ENCODE measurements at regions not wholly inside any gene's neighbourhood (a gene's known extent, or its start where the extent isn't known, plus 50 kb on each side); places are given as distances from the start of the nearest gene placed in this dataset.

GRCh38 chr7:113813471-113813870 lies 105.3 kb downstream of the PPP1R3A start:
- TF ChIP-seq CTCF (IDR thresholded peaks at IDR 0.05): no peak
- no peak for TF ChIP-seq EZH2 (IDR thresholded peaks at IDR 0.05)
